HL-60 (cell line): ENCODE measurements at regions not wholly inside any gene's neighbourhood (a gene's known extent, or its start where the extent isn't known, plus 50 kb on each side); places are given as distances from the start of the nearest gene placed in this dataset.

ENCODE experiments used
- DNase-seq, 2 experiments: peaks; one replicate each; pipeline ENCODE4 v3.0.0-alpha.2; 2010 to 2020; ENCODE audit warnings: low read depth in 1 of 2, low spot score in 1 of 2
- H3K27ac ChIP-seq: fragments of 250-450 bp; sonication (Bioruptor Pico); replicated peaks from 2 replicates; pipeline ENCODE4 v1.5.1; 2020; ENCODE audit warnings: mild to moderate bottlenecking, moderate library complexity
- H3K27me3 ChIP-seq: fragments of 250-450 bp; sonication (Bioruptor Pico); 2 replicates; pipeline ENCODE4 v1.5.1; 2021; ENCODE audit warnings: mild to moderate bottlenecking, moderate library complexity; ENCODE audit not compliant: insufficient read depth, poor library complexity, severe bottlenecking
- H3K4me3 ChIP-seq: replicated peaks from 2 replicates; pipeline ENCODE4 v1.5.1; 2011; ENCODE audit warnings: mild to moderate bottlenecking, control low read depth, low read length; ENCODE audit not compliant: insufficient read depth
- CTCF ChIP-seq: IDR thresholded peaks from one replicate; pipeline ENCODE4 v1.5.1; 2011; ENCODE audit warnings: low read length, control low read depth, inconsistent platforms; ENCODE audit not compliant: insufficient read depth
- GABPA ChIP-seq: IDR thresholded peaks from 2 replicates; pipeline ENCODE4 v1.6.1; 2012; ENCODE audit warnings: low read depth
- POLR2AphosphoS5 ChIP-seq: IDR thresholded peaks from 2 replicates; pipeline ENCODE4 v1.6.1; 2012; ENCODE audit warnings: low read depth
- SPI1 ChIP-seq: IDR thresholded peaks from 2 replicates; pipeline ENCODE4 v1.6.1; 2012; ENCODE audit warnings: low read depth, mild to moderate bottlenecking, borderline replicate concordance
- TF ChIP-seq, protein P1 (sequence below): IDR thresholded peaks from 2 replicates; pipeline ENCODE4 v1.6.1; 2012; ENCODE audit warnings: low read depth; ENCODE audit not compliant: insufficient replicate concordance

- H3K27ac ChIP-seq = no peak overlapping the region
- H3K4me3 ChIP-seq = no peak overlapping the region
- no peak for TF ChIP-seq CTCF
- no peak for TF ChIP-seq SPI1
- TF ChIP-seq, protein P1, sequence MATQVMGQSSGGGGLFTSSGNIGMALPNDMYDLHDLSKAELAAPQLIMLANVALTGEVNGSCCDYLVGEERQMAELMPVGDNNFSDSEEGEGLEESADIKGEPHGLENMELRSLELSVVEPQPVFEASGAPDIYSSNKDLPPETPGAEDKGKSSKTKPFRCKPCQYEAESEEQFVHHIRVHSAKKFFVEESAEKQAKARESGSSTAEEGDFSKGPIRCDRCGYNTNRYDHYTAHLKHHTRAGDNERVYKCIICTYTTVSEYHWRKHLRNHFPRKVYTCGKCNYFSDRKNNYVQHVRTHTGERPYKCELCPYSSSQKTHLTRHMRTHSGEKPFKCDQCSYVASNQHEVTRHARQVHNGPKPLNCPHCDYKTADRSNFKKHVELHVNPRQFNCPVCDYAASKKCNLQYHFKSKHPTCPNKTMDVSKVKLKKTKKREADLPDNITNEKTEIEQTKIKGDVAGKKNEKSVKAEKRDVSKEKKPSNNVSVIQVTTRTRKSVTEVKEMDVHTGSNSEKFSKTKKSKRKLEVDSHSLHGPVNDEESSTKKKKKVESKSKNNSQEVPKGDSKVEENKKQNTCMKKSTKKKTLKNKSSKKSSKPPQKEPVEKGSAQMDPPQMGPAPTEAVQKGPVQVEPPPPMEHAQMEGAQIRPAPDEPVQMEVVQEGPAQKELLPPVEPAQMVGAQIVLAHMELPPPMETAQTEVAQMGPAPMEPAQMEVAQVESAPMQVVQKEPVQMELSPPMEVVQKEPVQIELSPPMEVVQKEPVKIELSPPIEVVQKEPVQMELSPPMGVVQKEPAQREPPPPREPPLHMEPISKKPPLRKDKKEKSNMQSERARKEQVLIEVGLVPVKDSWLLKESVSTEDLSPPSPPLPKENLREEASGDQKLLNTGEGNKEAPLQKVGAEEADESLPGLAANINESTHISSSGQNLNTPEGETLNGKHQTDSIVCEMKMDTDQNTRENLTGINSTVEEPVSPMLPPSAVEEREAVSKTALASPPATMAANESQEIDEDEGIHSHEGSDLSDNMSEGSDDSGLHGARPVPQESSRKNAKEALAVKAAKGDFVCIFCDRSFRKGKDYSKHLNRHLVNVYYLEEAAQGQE = no peak
- TF ChIP-seq POLR2AphosphoS5 = no peak
- no peak for TF ChIP-seq GABPA
- no peak for DNase-seq
- H3K27me3 ChIP-seq = no peaks in the 10 kb centered on the region
These were observed 476.8 kb downstream of the MBD2 start for GRCh38 chr18:53747663-53748160.

DNA sequence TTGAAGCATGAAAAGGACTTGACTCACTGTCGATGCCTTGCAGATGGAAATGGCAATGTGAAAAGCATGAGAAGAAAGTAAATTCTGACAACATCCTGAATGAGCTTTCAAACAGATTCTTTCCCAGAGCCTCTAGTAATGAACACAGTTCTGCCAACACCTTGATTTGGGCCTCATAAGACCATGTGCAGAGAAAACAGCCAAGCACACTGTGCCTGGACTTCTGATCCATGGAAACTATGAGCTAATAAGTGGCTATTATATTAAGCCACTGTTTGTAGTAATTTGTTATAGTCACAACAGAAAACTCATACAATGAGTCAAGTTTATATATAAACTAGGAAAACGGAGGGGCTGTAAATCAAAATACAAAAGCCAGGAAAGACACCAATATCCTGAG is 477.3 kb downstream of the MBD2 start:
- TF ChIP-seq, protein P1 = no peak
- TF ChIP-seq GABPA (no peak), CTCF (no peak), SPI1 (no peak), POLR2AphosphoS5 (no peak)
- Histone ChIP-seq H3K4me3 (no peak overlapping the region), H3K27ac (no peak overlapping the region), H3K27me3 (no peaks in the 10 kb centered on the region)
- DNase-seq = no peak

- DNase-seq = no peak
- Histone ChIP-seq H3K27me3 (no peaks in the 10 kb centered on the region), H3K27ac (no peak overlapping the region), H3K4me3 (no peak overlapping the region)
- TF ChIP-seq POLR2AphosphoS5 = no peak
- TF ChIP-seq, protein P1 = no peak
- no peak for TF ChIP-seq GABPA
- no peak for TF ChIP-seq CTCF
- TF ChIP-seq SPI1 = no peak
These were observed 478.5 kb downstream of the MBD2 start for GRCh38 chr18:53745986-53746385.
